ENCODE measurements at regions not wholly inside any gene's neighbourhood (a gene's known extent, or its start where the extent isn't known, plus 50 kb on each side); places are given as distances from the start of the nearest gene placed in this dataset.

DNA sequence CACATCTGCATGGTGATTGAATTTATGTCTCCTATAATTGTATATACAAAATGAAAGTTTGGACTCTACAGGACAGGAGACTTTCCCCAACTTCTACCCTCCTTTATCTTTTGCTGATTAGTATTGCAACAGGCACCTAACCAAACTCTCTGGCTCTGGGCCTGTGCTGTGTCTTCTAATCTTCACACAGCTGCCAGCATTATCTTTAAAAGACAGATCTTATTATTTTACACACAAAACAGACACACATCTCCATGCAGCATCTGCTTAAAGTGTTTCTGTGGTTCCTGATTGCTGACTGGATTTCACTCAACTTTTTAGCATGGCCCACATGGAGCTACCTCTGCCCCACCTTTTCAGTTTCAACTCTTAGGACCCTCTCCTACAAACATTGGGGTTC, 154.9 kb upstream of the PELI2 start:
- no peaks in the 10 kb centered on the region for H3K9me3 ChIP-seq (ENCODE audit: control insufficient read depth in 4 of 4, low read length in 3 of 4)
- H3K9ac ChIP-seq (ENCODE audit: low read depth in 1 of 2, low read length in 2 of 2) = no peak overlapping the region
- peaks cover 0 to 7% (median 0%) of the 10 kb centered on the region in 4 donors for H3K27me3 ChIP-seq (ENCODE audit: control insufficient read depth in 4 of 4, insufficient read depth in 4 of 4, low read length in 3 of 4)
- no peak for DNase-seq (ENCODE audit: low spot score)
- H3K36me3 ChIP-seq (ENCODE audit: control insufficient read depth in 4 of 4, insufficient read depth in 3 of 4, low read depth in 1 of 4, low read length in 3 of 4) = no peaks in the 10 kb centered on the region
- no peak overlapping the region for H3K4me3 ChIP-seq (ENCODE audit: low read depth in 1 of 3, low read length in 3 of 3)
- no peak for TF ChIP-seq FOXA2 (IDR thresholded peaks at IDR 0.05)
- TF ChIP-seq SP1 (IDR thresholded peaks at IDR 0.05) = no peak
- TF ChIP-seq, protein P1, sequence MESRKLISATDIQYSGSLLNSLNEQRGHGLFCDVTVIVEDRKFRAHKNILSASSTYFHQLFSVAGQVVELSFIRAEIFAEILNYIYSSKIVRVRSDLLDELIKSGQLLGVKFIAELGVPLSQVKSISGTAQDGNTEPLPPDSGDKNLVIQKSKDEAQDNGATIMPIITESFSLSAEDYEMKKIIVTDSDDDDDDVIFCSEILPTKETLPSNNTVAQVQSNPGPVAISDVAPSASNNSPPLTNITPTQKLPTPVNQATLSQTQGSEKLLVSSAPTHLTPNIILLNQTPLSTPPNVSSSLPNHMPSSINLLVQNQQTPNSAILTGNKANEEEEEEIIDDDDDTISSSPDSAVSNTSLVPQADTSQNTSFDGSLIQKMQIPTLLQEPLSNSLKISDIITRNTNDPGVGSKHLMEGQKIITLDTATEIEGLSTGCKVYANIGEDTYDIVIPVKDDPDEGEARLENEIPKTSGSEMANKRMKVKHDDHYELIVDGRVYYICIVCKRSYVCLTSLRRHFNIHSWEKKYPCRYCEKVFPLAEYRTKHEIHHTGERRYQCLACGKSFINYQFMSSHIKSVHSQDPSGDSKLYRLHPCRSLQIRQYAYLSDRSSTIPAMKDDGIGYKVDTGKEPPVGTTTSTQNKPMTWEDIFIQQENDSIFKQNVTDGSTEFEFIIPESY (IDR thresholded peaks at IDR 0.05) = no peak
- TF ChIP-seq HNF4A (conservative IDR thresholded peaks at IDR 0.05) = no peak
- TF ChIP-seq YY1 (IDR thresholded peaks at IDR 0.05) = no peak
- no peak for TF ChIP-seq RXRA (IDR thresholded peaks at IDR 0.05)
- TF ChIP-seq, protein P2, sequence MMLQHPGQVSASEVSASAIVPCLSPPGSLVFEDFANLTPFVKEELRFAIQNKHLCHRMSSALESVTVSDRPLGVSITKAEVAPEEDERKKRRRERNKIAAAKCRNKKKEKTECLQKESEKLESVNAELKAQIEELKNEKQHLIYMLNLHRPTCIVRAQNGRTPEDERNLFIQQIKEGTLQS (IDR thresholded peaks at IDR 0.05) = no peak
- no peak for TF ChIP-seq JUND (IDR thresholded peaks at IDR 0.05)
- TF ChIP-seq RAD21 (IDR thresholded peaks at IDR 0.05) = no peak
- TF ChIP-seq GABPA (IDR thresholded peaks at IDR 0.05 in 1 of 2, conservative IDR thresholded peaks at IDR 0.05 in 1 of 2) = no peak
- TF ChIP-seq NR2F2 (IDR thresholded peaks at IDR 0.05) = no peak
- TF ChIP-seq, protein P3, sequence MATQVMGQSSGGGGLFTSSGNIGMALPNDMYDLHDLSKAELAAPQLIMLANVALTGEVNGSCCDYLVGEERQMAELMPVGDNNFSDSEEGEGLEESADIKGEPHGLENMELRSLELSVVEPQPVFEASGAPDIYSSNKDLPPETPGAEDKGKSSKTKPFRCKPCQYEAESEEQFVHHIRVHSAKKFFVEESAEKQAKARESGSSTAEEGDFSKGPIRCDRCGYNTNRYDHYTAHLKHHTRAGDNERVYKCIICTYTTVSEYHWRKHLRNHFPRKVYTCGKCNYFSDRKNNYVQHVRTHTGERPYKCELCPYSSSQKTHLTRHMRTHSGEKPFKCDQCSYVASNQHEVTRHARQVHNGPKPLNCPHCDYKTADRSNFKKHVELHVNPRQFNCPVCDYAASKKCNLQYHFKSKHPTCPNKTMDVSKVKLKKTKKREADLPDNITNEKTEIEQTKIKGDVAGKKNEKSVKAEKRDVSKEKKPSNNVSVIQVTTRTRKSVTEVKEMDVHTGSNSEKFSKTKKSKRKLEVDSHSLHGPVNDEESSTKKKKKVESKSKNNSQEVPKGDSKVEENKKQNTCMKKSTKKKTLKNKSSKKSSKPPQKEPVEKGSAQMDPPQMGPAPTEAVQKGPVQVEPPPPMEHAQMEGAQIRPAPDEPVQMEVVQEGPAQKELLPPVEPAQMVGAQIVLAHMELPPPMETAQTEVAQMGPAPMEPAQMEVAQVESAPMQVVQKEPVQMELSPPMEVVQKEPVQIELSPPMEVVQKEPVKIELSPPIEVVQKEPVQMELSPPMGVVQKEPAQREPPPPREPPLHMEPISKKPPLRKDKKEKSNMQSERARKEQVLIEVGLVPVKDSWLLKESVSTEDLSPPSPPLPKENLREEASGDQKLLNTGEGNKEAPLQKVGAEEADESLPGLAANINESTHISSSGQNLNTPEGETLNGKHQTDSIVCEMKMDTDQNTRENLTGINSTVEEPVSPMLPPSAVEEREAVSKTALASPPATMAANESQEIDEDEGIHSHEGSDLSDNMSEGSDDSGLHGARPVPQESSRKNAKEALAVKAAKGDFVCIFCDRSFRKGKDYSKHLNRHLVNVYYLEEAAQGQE (IDR thresholded peaks at IDR 0.05) = no peak
- TF ChIP-seq, protein P4, sequence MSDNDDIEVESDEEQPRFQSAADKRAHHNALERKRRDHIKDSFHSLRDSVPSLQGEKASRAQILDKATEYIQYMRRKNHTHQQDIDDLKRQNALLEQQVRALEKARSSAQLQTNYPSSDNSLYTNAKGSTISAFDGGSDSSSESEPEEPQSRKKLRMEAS (IDR thresholded peaks at IDR 0.05) = no peak
- TF ChIP-seq EGR1 (IDR thresholded peaks at IDR 0.05; ENCODE audit: low read depth in 2 of 2) = no peak
- TF ChIP-seq TAF1 (conservative IDR thresholded peaks at IDR 0.05) = no peak
- no peak for TF ChIP-seq HNF4G (IDR thresholded peaks at IDR 0.05)
- no peak for TF ChIP-seq FOXA1 (IDR thresholded peaks at IDR 0.05)
- H3K4me1 ChIP-seq (ENCODE audit: control insufficient read depth in 4 of 4, insufficient read depth in 4 of 4, low read length in 3 of 4) = peaks cover 0 to under 1% (median 0%) of the 10 kb centered on the region in 4 donors
- H3K27ac ChIP-seq (ENCODE audit: low read depth in 1 of 2, low read length in 2 of 2) = no peak overlapping the region

DNA sequence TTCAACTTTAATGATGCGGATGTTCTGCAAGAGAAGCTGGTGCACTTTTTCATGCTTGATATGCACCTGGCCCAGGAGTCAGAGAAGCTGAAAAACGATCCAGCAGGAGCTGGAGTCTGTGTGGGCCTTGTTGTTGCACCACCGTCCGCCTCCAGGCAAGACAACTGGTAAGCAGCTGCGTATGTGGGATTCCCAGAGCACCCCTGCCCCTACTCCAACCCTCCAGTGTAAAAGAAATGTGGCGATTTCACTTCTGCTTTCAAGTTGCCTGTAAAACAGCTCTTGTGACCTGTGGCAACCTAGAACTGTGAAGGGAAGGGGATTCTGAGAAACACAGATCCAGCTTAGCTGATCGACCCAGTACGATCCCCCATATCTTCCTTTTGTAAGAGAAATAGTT, 154.1 kb upstream of the PELI2 start:
- Histone ChIP-seq H3K27me3 (ENCODE audit: control insufficient read depth in 4 of 4, insufficient read depth in 4 of 4, low read length in 3 of 4) (peaks cover 0 to 7% (median 0%) of the 10 kb centered on the region in 4 donors), H3K27ac (ENCODE audit: low read depth in 1 of 2, low read length in 2 of 2) (no peak overlapping the region), H3K36me3 (ENCODE audit: control insufficient read depth in 4 of 4, insufficient read depth in 3 of 4, low read depth in 1 of 4, low read length in 3 of 4) (no peaks in the 10 kb centered on the region), H3K4me1 (ENCODE audit: control insufficient read depth in 4 of 4, insufficient read depth in 4 of 4, low read length in 3 of 4) (no peaks in the 10 kb centered on the region), H3K4me3 (ENCODE audit: low read depth in 1 of 3, low read length in 3 of 3) (no peak overlapping the region), H3K9ac (ENCODE audit: low read depth in 1 of 2, low read length in 2 of 2) (no peak overlapping the region), H3K9me3 (ENCODE audit: control insufficient read depth in 4 of 4, low read length in 3 of 4) (no peaks in the 10 kb centered on the region)
- DNase-seq (ENCODE audit: low spot score) = no peak
- no peak for TF ChIP-seq SP1 (IDR thresholded peaks at IDR 0.05)
- no peak for TF ChIP-seq TAF1 (conservative IDR thresholded peaks at IDR 0.05)
- TF ChIP-seq, protein P5, sequence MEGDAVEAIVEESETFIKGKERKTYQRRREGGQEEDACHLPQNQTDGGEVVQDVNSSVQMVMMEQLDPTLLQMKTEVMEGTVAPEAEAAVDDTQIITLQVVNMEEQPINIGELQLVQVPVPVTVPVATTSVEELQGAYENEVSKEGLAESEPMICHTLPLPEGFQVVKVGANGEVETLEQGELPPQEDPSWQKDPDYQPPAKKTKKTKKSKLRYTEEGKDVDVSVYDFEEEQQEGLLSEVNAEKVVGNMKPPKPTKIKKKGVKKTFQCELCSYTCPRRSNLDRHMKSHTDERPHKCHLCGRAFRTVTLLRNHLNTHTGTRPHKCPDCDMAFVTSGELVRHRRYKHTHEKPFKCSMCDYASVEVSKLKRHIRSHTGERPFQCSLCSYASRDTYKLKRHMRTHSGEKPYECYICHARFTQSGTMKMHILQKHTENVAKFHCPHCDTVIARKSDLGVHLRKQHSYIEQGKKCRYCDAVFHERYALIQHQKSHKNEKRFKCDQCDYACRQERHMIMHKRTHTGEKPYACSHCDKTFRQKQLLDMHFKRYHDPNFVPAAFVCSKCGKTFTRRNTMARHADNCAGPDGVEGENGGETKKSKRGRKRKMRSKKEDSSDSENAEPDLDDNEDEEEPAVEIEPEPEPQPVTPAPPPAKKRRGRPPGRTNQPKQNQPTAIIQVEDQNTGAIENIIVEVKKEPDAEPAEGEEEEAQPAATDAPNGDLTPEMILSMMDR (IDR thresholded peaks at IDR 0.05; ENCODE audit: low read depth, low read length, missing input control) = no peak
- TF ChIP-seq FOXA2 (IDR thresholded peaks at IDR 0.05) = no peak
- TF ChIP-seq, protein P2 (IDR thresholded peaks at IDR 0.05) = no peak
- no peak for TF ChIP-seq EGR1 (IDR thresholded peaks at IDR 0.05; ENCODE audit: low read depth in 2 of 2)
- TF ChIP-seq, protein P4 (IDR thresholded peaks at IDR 0.05) = no peak
- WGBS = 84% methylated on average over 8 of the region's 8 CpGs

Data from liver (tissue), 8 donors.